Motor neuron (in vitro differentiated cells): ENCODE measurements at regions not wholly inside any gene's neighbourhood (a gene's known extent, or its start where the extent isn't known, plus 50 kb on each side); places are given as distances from the start of the nearest gene placed in this dataset.

Experiments used
- ATAC-seq, 8 experiments: fragments of 200-7000 bp; cut with Tn5 transposase; replicated peaks in 6 of 8; 2 replicates each; pipeline ENCODE4 v1.8.0; 2021; ENCODE audit warnings: mild to moderate bottlenecking in 8 of 8, moderate library complexity in 8 of 8
- H3K27ac ChIP-seq, 2 donors: fragments of 250-450 bp; sonication (Bioruptor Pico); 2 replicates each; pipeline ENCODE4 v1.9.0; 2021; ENCODE audit warnings: antibody characterized with exemption in 2 of 2, mild to moderate bottlenecking in 2 of 2, moderate library complexity in 1 of 2
- H3K4me1 ChIP-seq, 2 donors: fragments of 250-450 bp; sonication (Bioruptor Pico); replicated peaks in 1 of 2; 2 replicates each; pipeline ENCODE4 v1.6.1; 2021; ENCODE audit warnings: antibody characterized with exemption in 2 of 2, mild to moderate bottlenecking in 2 of 2, moderate library complexity in 1 of 2
- H3K4me3 ChIP-seq, 5 donors: fragments of 250-450 bp; sonication (Bioruptor Pico); 2 replicates each; pipeline ENCODE4 v1.9.0; 2021; ENCODE audit warnings: antibody characterized with exemption in 5 of 5, mild to moderate bottlenecking in 5 of 5, moderate library complexity in 4 of 5
- whole genome bisulfite sequencing, 10 experiments: fragments of 450-650 bp; shearing (Covaris generic); methylation state at CpG; one replicate each; pipeline ENCODE4 v1.0.0; 2022; 5-methylcytosine and 5-hydroxymethylcytosine counted together
- in situ Hi-C, 9 experiments: fragments of 400-800 bp; cut with MboI; loops; one replicate each; pipeline ENCODE4 v1.15.0; 2021; ENCODE audit warnings: low sequenced_read_pairs in 9 of 9, low pct_unique_long_range_greater_than_20kb in 2 of 9; ENCODE audit not compliant: unreplicated experiment in 9 of 9

DNA sequence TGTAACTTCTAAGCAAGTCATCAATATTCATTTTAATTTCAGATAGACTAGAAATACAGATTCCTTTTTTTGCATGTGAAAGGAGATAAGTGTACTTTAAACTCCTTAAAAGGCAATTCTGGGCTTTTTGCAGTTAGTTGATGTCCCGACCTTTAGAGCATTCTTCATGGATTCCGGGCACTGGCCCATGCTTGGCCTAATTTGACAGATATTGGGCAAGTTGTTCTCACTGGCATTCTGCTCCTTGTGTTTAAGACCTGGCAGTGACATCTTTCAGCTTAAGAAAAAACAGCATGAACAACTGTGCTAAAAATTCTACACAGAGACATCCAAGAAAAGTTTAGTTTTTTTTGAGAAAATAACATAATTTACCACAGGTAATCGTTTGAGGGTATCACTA lies 1037.2 kb downstream of the PCDH18 start:
- ATAC-seq: no peak
- no peaks in the 10 kb centered on the region for H3K4me1 ChIP-seq
- H3K4me3 ChIP-seq: no peak overlapping the region
- in situ Hi-C loops: no loop called here
- no peak overlapping the region for H3K27ac ChIP-seq
- 0 to 95% (median 75%) methylated on average over 2 to 3 of the region's 3 CpGs for WGBS, 10 experiments

DNA sequence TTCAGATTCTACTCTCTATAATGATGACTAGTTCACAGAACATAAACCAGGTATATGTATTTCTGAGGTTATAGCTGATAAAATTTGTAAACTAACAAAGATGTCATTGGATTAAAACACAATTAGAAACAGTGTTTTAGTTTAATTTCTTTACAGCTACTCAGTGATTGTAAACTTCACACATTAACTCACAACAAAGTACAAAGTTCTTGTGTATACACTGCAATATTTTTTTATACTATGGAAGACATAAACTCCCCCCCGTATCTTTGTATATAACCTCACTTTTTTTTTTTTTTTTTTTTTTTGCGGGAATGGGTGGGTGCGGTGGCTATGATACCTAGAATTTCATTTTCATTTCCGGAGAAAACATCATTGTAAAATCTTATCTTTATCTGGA lies 1043.2 kb downstream of the PCDH18 start:
- H3K4me3 ChIP-seq: no peak overlapping the region
- H3K27ac ChIP-seq: no peak overlapping the region
- 4 to 91% (median 56%) methylated on average over 2 to 4 of the region's 4 CpGs for WGBS, 10 experiments
- in situ Hi-C loops: no loop called here
- H3K4me1 ChIP-seq: no peaks in the 10 kb centered on the region
- no peak for ATAC-seq

- Histone ChIP-seq H3K4me1 (no peaks in the 10 kb centered on the region), H3K27ac (no peak overlapping the region), H3K4me3 (no peak overlapping the region)
- ATAC-seq: no peak
- in situ Hi-C loops: no loop called here
- WGBS, 10 experiments: 6 to 100% (median 75%) methylated on average over 1 to 2 of the region's 2 CpGs; no CpG with 5 or more reads in 3 of the 10 experiments
These were observed 1047.3 kb downstream of the PCDH18 start for GRCh38 chr4:136484996-136485395.

DNA sequence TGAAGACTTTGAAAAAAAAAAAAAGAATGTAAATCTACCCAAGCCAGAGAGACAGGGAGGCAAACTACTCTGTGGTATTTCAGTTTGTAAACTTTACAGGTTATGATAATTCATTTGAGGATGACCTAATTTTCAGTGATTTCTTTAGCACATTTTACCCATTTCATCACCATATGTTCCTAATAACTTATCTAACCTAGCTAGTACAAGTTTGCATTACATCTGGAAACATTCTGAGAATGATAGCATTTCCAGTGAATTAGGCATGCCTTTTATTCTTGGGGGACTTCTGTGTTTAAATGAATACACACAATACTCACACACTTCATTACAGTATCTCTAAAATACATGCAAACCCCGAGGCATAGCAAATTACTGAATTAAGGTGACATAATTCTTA lies 1055.5 kb downstream of the PCDH18 start:
- in situ Hi-C loops: no loop called here
- no peak overlapping the region for H3K27ac ChIP-seq
- no peak for ATAC-seq
- WGBS, 10 experiments: 0 to 89% (median 50%) methylated on average over 1 of the region's 1 CpG; no CpG with 5 or more reads in 3 of the 10 experiments
- no peaks in the 10 kb centered on the region for H3K4me1 ChIP-seq
- H3K4me3 ChIP-seq: no peak overlapping the region

DNA sequence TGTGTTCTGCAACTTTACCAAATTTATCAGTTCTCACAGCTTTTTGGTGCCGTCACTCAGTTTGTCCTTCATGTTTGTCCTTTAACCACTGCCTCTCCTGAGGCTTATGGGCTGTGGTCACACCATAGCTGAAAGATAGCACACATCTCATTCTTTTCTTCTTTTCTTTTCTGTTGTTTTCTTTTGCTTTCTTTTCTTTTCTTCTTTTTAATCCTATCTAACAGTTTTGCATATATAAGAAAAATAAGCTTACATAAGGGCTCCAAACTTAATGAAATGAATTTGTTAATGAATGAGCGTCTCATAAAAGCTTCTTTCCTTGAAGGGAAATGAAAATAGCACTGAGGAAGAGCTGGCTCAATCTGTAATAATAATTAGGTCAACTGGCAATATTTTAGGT lies 1061.2 kb downstream of the PCDH18 start:
- H3K4me3 ChIP-seq: no peak overlapping the region

GRCh38 chr4:136465691-136466090 lies 1066.6 kb downstream of the PCDH18 start:
- Histone ChIP-seq H3K4me3 (no peak overlapping the region), H3K27ac (no peak overlapping the region), H3K4me1 (no peaks in the 10 kb centered on the region)
- in situ Hi-C loops: no loop called here
- 0 to 100% (median 72%) methylated on average over 1 of the region's 1 CpG; no CpG with 5 or more reads in 4 of the 10 experiments for WGBS, 10 experiments
- no peak for ATAC-seq

More for the DNA sequence above, 1061.2 kb downstream of the PCDH18 start:
- 0 to 100% (median 85%) methylated on average over 1 to 2 of the region's 2 CpGs; no CpG with 5 or more reads in 1 of the 10 experiments for WGBS, 10 experiments
- in situ Hi-C loops: no loop called here
- ATAC-seq: no peak
- Histone ChIP-seq H3K27ac (no peak overlapping the region), H3K4me1 (no peaks in the 10 kb centered on the region)

GRCh38 chr4:136463941-136464340 lies 1068.4 kb downstream of the PCDH18 start:
- no peak for ATAC-seq
- in situ Hi-C loops: no loop called here
- Histone ChIP-seq H3K4me1 (no peaks in the 10 kb centered on the region), H3K4me3 (no peak overlapping the region), H3K27ac (no peak overlapping the region)
- 0 to 100% (median 63%) methylated on average over 1 of the region's 1 CpG; no CpG with 5 or more reads in 5 of the 10 experiments for WGBS, 10 experiments

DNA sequence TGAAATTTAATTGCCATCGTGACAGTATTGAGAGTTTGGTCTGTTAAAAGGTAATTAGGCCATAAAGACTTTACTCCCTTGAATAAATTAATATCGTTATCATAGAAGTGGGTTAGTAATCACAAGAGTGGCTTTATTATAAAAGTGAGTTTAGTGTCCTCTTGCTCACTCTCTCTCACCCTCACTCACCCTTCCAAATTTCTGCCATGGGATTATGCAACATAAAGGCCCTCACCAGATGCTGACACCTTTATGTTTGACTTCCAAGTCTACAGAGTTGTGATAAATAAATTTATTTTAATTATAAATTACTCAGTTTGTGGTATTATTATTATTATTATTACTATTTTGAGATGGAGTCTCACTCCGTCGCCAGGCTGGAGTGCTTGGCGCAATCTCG lies 1070.8 kb downstream of the PCDH18 start:
- Histone ChIP-seq H3K4me1 (no peaks in the 10 kb centered on the region), H3K27ac (no peak overlapping the region), H3K4me3 (no peak overlapping the region)
- no peak for ATAC-seq
- in situ Hi-C loops: no loop called here
- WGBS, 10 experiments: 6 to 100% (median 87%) methylated on average over 1 to 6 of the region's 6 CpGs

- WGBS, 10 experiments: 0 to 100% (median 88%) methylated on average over 1 to 4 of the region's 4 CpGs; no CpG with 5 or more reads in 4 of the 10 experiments
- Histone ChIP-seq H3K27ac (no peak overlapping the region), H3K4me1 (no peaks in the 10 kb centered on the region), H3K4me3 (no peak overlapping the region)
- in situ Hi-C loops: no loop called here
- ATAC-seq: no peak
These were observed 1074.0 kb downstream of the PCDH18 start for GRCh38 chr4:136458326-136458725.

DNA sequence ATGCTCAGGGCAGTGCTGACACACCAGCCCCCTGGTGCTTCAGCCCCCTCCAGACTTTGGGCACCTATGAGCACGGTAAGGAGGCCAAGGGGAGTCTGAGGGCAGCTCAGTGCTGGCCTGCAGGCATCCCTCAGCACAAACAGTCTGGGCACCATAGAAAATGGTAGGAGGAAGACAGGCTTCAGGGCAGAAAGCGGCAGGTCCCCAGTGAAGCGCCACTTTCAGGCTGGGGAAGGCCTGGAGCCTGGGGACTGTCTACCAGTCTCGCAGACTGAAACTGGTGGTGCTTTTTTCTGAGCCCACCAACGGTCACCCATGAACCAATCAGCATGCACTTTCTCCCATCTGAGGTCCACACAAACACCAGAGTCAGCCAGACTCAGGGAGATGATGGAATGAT lies 1074.7 kb downstream of the PCDH18 start:
- no peaks in the 10 kb centered on the region for H3K4me1 ChIP-seq
- in situ Hi-C loops: no loop called here

GRCh38 chr4:136457004-136457403 lies 1075.3 kb downstream of the PCDH18 start:
- in situ Hi-C loops: no loop called here
- no peaks in the 10 kb centered on the region for H3K4me1 ChIP-seq
- 20 to 100% (median 100%) methylated on average over 1 of the region's 2 CpGs; no CpG with 5 or more reads in 5 of the 10 experiments for WGBS, 10 experiments
- H3K4me3 ChIP-seq: no peak overlapping the region
- no peak overlapping the region for H3K27ac ChIP-seq
- ATAC-seq: no peak

More for the DNA sequence above, 1074.7 kb downstream of the PCDH18 start:
- WGBS, 10 experiments: 40 to 93% (median 43%) methylated on average over 1 to 3 of the region's 5 CpGs; no CpG with 5 or more reads in 7 of the 10 experiments
- ATAC-seq: no peak
- Histone ChIP-seq H3K4me3 (no peak overlapping the region), H3K27ac (no peak overlapping the region)

- in situ Hi-C loops: no loop called here
- no peak for ATAC-seq
- 0 to 100% (median 86%) methylated on average over 1 to 3 of the region's 4 CpGs; no CpG with 5 or more reads in 4 of the 10 experiments for WGBS, 10 experiments
- no peaks in the 10 kb centered on the region for H3K4me1 ChIP-seq
- H3K27ac ChIP-seq: no peak overlapping the region
- no peak overlapping the region for H3K4me3 ChIP-seq
These were observed 1089.3 kb downstream of the PCDH18 start for GRCh38 chr4:136443006-136443405.

DNA sequence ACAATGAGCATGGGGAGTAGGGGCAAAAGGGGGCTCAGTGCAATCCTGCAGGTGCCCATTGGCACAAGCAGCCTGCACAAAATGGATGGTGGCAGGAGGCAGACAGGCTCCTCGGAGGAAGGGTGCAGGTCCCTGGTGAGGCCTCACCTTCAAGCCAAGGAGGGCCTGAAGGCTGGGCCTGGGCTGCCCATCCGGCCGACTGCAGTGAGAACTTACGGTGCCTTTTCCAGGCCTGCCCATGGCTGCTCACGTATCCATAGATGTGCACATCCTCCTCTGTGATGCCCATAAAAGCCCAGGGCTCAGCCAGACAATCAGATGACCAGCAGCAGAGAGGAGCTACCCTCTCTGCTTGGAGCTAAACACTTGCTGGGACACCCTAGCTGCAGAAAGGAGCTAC lies 1089.8 kb downstream of the PCDH18 start:
- H3K4me1 ChIP-seq: no peaks in the 10 kb centered on the region
- in situ Hi-C loops: no loop called here
- no peak overlapping the region for H3K4me3 ChIP-seq
- H3K27ac ChIP-seq: no peak overlapping the region
- 100% methylated on average over 1 of the region's 5 CpGs; no CpG with 5 or more reads in 9 of the 10 experiments for WGBS, 10 experiments
- ATAC-seq: no peak

DNA sequence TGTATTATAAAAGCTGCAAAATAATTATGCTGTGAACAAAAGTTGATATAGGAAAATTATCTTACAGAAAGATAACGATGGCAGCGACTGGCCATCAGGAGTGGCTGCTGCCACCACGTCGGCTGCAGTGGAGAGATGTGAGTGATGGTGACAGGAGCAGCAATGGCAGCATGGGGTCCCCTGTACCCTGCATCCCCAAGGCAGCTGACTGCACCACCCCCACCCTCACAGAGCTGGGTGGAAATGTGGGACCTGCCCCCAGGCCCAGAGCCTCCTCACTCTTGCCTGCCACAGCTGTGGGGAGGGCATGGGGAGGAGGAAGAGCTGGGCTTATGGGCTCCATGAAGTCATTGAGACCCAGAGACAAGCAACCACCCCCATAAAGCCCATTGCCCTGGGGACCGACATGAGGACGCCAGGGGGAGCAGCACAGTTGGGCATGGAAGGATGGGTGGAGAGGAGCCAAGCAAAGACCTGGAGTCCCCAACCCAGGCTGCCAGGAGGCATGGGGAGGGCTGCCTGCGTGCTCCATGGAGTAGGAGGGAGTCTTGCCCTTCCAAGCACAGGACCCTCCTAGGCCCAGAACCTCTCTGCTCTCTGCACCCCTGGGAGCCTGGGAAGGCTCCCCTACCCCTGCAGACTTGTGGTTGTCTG lies 1090.5 kb downstream of the PCDH18 start:
- Histone ChIP-seq H3K4me1 (no peaks in the 10 kb centered on the region), H3K4me3 (no peak overlapping the region), H3K27ac (no peak overlapping the region)
- ATAC-seq: no peak
- in situ Hi-C loops: no loop called here
- WGBS, 10 experiments: 30 to 100% (median 86%) methylated on average over 2 to 4 of the region's 7 CpGs; no CpG with 5 or more reads in 6 of the 10 experiments
